CD4-positive, alpha-beta T cell treated with Interleukin-17A for 4 hours (primary cell): ENCODE measurements at regions not wholly inside any gene's neighbourhood (a gene's known extent, or its start where the extent isn't known, plus 50 kb on each side); places are given as distances from the start of the nearest gene placed in this dataset.

Experiments used
- DNase-seq: peaks from one replicate; pipeline ENCODE4 v3.0.0-alpha.2; 2020; ENCODE audit warnings: mixed read lengths

GRCh38 chr15:39228889-39229288, 352.0 kb upstream of the THBS1 start:
- DNase-seq: no peak

DNA sequence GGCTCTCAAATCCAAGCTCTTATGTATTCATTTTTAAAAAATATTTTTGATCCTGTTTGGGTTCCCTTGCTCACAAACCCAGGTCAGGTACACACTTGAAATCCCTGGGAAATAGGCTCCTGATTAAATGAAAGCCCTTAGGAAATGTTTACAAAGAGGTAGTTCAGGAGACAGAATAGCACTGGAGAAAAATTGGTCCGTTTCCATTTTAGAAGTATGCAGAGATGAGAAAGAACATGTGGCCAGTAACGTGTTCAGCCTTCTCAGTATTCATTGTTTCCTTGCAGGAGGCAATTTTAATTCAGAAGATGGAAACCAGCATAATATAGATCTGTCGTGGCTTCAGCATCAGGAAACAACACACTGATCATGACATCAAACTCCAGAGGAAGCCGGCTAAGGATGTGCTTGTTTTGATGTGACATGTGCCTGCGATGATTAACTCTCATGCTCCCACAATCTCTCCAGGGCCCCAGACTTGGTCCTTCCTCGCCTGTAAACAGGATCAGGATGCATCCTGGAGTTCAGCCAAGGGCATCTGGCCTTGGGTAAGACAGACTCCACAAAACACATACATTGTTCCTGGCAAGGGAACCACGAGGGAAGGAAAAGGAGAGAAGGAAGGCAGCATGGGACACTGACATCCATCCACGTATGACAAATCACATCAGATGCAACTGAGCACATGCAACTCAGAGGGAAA, 350.5 kb upstream of the THBS1 start:
- DNase-seq: no peak

- DNase-seq: no peak
Measured at GRCh38 chr15:39230908-39231285, 350.0 kb upstream of the THBS1 start.

GRCh38 chr15:39232512-39232911, 348.4 kb upstream of the THBS1 start:
- no peak for DNase-seq

DNA sequence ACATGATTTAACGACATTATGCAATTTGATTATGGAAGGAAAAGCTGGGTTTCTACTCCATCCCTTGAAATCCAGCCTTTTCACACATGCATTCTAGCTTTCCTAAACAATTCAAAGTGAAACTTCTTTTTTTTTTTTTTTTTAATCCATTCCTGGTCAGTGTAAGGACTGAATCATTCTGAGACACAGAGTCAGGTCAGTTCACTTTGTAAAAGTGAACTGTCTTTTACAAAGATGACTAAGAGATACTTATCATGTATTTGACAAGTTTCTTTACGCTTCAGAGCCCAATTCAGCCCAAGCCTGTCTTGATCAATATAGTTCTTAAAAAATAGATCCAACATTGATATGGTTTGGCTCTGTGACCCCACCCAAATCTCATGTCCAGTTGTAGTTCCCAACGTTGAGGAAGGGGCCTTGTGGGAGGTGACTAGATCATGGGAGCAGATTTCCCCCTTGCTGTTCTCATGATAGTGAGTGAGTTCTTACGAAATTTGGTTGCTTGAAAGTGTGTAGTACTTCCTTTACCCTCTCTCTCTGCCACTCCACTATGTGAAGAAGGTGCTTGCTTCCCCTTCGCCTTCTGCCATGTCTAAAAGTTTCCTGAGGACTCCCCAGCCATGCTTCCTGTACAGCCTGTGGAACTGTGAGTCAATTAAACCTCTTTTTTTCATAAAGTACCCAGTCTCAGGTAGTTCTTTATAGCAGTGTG, 345.6 kb upstream of the THBS1 start:
- DNase-seq: no peak

- no peak for DNase-seq
Measured at GRCh38 chr15:39236375-39236774, 344.5 kb upstream of the THBS1 start.

DNA sequence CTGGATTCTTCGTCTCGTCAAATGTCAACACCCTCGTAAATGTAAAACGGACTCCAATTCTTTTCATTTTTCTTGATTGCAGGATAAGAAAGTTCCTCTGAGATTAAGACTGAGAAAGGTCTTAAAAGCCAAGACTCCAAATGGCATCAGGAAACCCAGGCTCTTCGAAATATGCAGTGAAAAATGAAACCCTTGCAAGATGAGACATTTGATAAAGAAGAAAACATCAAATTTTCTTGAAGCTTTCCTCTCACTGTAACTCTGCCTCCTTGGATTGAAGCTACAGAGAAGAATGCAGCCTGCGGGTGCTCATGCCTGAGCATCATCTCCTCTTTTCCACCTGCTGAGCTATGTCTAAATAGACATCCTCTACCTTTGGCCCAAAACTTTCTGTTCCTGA, 342.4 kb upstream of the THBS1 start:
- no peak for DNase-seq

DNA sequence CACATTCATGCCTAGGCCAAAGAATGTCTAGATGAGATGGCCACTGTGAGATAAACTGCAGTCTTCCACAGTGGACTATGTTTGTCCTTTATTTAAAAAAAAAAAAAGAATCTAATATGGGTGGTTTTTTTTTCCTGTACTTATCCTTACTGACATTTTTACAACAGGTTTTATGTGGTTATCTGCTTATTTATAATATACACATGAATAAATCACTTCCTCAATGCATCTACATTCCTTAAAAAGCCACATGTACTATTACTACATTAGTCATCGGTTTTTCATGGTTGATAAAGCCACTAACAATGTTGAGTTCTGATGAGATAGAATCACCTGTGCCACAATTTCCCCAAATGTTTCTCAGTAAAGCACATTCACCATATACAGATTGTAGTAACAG, 341.3 kb upstream of the THBS1 start:
- DNase-seq: no peak

DNA sequence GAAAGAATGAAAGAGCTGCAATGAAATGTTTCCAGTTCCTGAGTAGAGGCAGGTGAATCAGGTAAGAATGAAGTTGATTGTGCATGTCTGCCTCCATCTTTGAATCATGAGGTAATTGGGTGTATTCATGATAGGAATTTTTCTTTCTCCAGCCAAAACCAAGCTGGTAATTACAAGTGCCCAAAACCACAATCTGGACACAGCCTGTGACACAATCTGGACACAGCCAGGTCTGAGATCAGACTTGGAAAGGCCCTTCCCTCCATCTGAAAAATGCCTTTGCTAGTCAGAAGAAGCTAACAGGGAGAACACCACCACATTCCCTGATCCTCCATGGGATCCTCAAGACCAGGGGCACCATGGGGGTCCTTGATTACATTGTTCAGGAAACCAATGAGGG, 338.5 kb upstream of the THBS1 start:
- no peak for DNase-seq

- DNase-seq: no peak
Measured at GRCh38 chr15:39243396-39243795, 337.5 kb upstream of the THBS1 start.

- no peak for DNase-seq
Measured at GRCh38 chr15:39244776-39245175, 336.1 kb upstream of the THBS1 start.

DNA sequence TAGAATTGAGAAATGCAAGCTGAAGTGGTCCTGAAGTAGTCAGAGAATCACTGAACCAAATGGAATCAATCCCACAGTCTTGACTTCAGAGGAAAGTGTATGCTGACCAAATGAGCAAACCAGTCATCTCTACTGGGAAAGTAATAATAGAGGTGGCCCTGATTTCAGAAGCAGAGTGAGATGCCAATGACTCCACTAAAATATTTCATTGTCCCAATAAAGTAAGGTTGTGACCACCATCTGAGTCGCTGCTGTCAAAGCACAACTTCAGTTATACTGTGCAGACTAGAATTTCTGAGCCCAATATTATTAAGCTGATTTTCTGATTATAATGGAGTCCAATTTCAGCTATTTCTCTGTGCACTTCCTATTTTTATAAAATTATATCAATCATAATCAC, 334.4 kb upstream of the THBS1 start:
- DNase-seq: no peak

- DNase-seq: no peak
Measured at GRCh38 chr15:39247574-39247973, 333.3 kb upstream of the THBS1 start.

DNA sequence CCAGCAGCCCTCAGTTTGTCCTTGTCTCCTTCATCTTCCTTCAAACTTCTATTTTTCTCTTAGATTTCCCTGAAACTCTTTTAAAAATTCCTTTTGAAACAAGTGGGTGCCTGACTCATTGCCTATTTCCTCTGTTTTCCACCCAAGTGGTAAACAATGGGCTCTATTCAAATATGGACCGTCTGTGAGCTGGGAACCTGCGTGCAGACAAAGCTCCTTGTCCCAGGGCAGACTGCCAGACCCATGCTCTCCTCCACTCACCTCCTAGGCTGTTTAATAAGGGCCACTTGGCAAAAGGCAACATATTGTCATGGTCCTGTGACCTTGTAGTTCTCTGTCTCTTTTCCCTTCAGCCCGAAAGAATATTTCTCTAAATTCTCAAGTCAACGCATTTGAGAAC, 332.7 kb upstream of the THBS1 start:
- no peak for DNase-seq

DNA sequence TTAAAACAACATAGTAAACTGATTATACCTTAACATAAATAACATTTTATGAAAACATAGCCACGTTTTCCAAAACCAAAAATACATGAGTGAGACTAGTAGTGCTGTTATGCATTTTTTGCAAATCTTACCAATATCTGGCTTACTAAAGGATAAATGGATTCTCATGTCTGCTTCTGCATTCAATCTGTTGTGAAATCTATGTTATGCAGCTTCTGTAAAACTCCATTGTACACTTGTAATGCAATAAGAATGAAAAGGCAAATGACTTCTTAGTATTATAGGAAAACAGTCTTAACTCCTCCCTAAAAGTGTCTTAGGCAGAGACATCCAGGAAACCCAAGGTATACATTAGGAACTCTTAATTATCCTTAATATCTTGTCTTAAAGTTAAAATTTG, 330.9 kb upstream of the THBS1 start:
- no peak for DNase-seq

GRCh38 chr15:39250460-39251186, 330.3 kb upstream of the THBS1 start:
- DNase-seq: no peak

- no peak for DNase-seq
Measured at GRCh38 chr15:39251413-39252133, 329.3 kb upstream of the THBS1 start.

- no peak for DNase-seq
Measured at GRCh38 chr15:39252134-39252470, 328.8 kb upstream of the THBS1 start.

DNA sequence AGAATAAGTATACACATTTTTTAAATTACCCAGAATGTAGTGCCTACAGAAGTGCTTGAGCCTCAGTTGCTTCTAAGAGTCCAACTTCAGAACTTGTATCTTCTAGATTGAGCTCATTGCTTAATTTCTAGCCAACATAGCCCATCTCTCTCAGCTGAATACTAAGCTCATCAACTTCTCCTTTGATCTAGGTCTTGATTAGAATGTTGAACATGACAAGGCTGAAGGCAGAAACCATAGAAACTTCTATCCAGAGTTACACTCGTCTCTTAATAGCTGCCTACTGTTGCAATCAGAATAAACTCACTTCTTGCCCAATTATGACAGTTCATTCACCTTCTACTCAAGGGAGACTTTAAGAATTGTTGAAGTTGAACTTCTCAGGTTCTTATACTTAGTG, 327.3 kb upstream of the THBS1 start:
- no peak for DNase-seq

GRCh38 chr15:39254181-39254580, 326.7 kb upstream of the THBS1 start:
- DNase-seq: no peak

DNA sequence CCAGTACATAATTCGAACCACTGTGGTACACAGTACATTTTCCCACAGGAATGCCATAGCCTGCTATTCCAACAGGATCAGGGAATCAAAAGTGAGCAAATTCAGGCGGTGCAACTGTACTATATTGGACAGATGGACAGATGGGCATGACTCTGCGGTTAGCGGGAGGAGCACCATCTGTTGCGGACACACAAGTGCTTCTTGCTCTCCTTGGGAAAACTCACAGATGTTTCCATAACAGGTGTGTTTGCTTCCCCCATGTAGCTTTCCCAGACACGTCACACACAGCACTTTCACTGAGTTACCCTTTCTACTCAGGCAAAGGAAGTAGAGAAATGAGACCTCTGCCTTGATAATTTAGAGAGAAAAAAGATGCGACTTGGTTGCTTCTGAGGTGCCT, 325.1 kb upstream of the THBS1 start:
- no peak for DNase-seq

GRCh38 chr15:39260391-39260790, 320.5 kb upstream of the THBS1 start:
- no peak for DNase-seq

DNA sequence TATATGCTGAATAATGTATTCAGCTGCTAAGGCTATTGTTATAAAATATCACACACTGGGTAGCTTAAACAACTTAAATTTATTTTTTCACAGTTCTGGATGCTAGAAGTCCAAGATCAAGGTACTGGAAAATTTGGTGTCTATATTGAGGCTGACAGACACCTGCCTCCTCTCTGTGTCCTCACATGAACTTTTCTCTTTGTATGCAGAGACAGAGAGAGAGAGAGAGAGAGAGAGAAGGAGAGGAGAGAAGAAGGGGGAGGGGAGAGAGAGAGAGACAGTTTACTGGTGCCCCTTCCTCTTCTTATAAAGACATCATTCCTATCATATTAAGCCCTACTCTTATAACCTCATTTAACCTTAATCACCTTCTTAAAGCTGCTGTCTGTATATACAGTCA, 320.1 kb upstream of the THBS1 start:
- no peak for DNase-seq
